WTC11 (cell line): ENCODE measurements at regions not wholly inside any gene's neighbourhood (a gene's known extent, or its start where the extent isn't known, plus 50 kb on each side); places are given as distances from the start of the nearest gene placed in this dataset.

Experiments
- ATF1 ChIP-seq: sonication (generic); formaldehyde crosslinking; IDR thresholded peaks from 2 replicates; pipeline ENCODE4 v1.8.1; 2023; ENCODE audit warnings: mild to moderate bottlenecking, moderate library complexity, missing genetic modification reagents
- CTCF ChIP-seq: fragments of 200-600 bp; IDR thresholded peaks from 2 replicates; pipeline ENCODE4 v1.8.0; 2022; ENCODE audit warnings: antibody characterized with exemption
- FOXP1 ChIP-seq: sonication (generic); formaldehyde crosslinking; IDR thresholded peaks from 2 replicates; pipeline ENCODE4 v1.8.0; 2022; ENCODE audit warnings: missing genetic modification reagents, mild to moderate bottlenecking, moderate library complexity, borderline replicate concordance
- JUN ChIP-seq: sonication (generic); formaldehyde crosslinking; IDR thresholded peaks from 2 replicates; pipeline ENCODE4 v1.8.0; 2023; ENCODE audit warnings: mild to moderate bottlenecking, missing genetic modification reagents
- MAX ChIP-seq: sonication (generic); formaldehyde crosslinking; IDR thresholded peaks from 2 replicates; pipeline ENCODE4 v1.8.0; 2022; ENCODE audit warnings: mild to moderate bottlenecking, missing genetic modification reagents
- NFYB ChIP-seq: sonication (generic); formaldehyde crosslinking; conservative IDR thresholded peaks from 2 replicates; pipeline ENCODE4 v1.8.0; 2022; ENCODE audit warnings: low read depth, missing genetic modification reagents
- RELA ChIP-seq: sonication (generic); formaldehyde crosslinking; IDR thresholded peaks from 2 replicates; pipeline ENCODE4 v1.8.1; 2022; ENCODE audit warnings: missing genetic modification reagents, mild to moderate bottlenecking, borderline replicate concordance
- ZSCAN18 ChIP-seq: fragments of 250-450 bp; sonication (Bioruptor Pico); IDR thresholded peaks from 2 replicates; pipeline ENCODE4 v2.1.2; 2022; ENCODE audit warnings: mild to moderate bottlenecking, moderate library complexity
- TF ChIP-seq, protein P1 (sequence below): sonication (generic); formaldehyde crosslinking; IDR thresholded peaks from 2 replicates; pipeline ENCODE4 v1.8.1; 2023; ENCODE audit warnings: mild to moderate bottlenecking, missing genetic modification reagents, moderate library complexity

- TF ChIP-seq ATF1: no peak
- TF ChIP-seq, protein P1, sequence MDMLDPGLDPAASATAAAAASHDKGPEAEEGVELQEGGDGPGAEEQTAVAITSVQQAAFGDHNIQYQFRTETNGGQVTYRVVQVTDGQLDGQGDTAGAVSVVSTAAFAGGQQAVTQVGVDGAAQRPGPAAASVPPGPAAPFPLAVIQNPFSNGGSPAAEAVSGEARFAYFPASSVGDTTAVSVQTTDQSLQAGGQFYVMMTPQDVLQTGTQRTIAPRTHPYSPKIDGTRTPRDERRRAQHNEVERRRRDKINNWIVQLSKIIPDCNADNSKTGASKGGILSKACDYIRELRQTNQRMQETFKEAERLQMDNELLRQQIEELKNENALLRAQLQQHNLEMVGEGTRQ (CRISPR knock-in tag): no peak
- no peak for TF ChIP-seq FOXP1 (CRISPR knock-in tag)
- no peak for TF ChIP-seq CTCF
- TF ChIP-seq MAX (CRISPR knock-in tag): no peak
- TF ChIP-seq ZSCAN18 (CRISPR knock-in tag): no peak
- TF ChIP-seq NFYB (CRISPR knock-in tag): no peak
- no peak for TF ChIP-seq RELA (CRISPR knock-in tag)
- no peak for TF ChIP-seq JUN (CRISPR knock-in tag)
Measured at GRCh38 chrX:131727778-131728177, 183.9 kb downstream of the OR13H1 start.
